GM12865 (cell line): ENCODE measurements at regions not wholly inside any gene's neighbourhood (a gene's known extent, or its start where the extent isn't known, plus 50 kb on each side); places are given as distances from the start of the nearest gene placed in this dataset.

ENCODE experiments used
- DNase-seq: peaks from one replicate; pipeline ENCODE4 v3.0.0; 2010; ENCODE audit warnings: low read depth
- H3K4me3 ChIP-seq: 2 replicates; pipeline ENCODE4 v1.5.1; 2011; ENCODE audit warnings: mild to moderate bottlenecking, low read depth, low read length, control low read depth
- CTCF ChIP-seq: IDR thresholded peaks from 2 replicates; pipeline ENCODE4 v1.5.1; 2011; ENCODE audit warnings: low read length, control low read depth, low read depth, inconsistent platforms; ENCODE audit not compliant: insufficient read depth; ENCODE audit errors: missing control alignments

- no peak for DNase-seq
- no peak overlapping the region for H3K4me3 ChIP-seq
- TF ChIP-seq CTCF, result no peak
These were observed 238.1 kb upstream of the STS start for GRCh38 chrX:6909396-6909795.

GRCh38 chrX:6906608-6907007 is 240.9 kb upstream of the STS start:
- no peak for DNase-seq
- no peak overlapping the region for H3K4me3 ChIP-seq
- no peak for TF ChIP-seq CTCF

- no peak overlapping the region for H3K4me3 ChIP-seq
- no peak for DNase-seq
- no peak for TF ChIP-seq CTCF
These were observed 243.4 kb upstream of the STS start for GRCh38 chrX:6904156-6904555.

- DNase-seq, result no peak
- no peak for TF ChIP-seq CTCF
- no peak overlapping the region for H3K4me3 ChIP-seq
These were observed 249.1 kb upstream of the STS start for GRCh38 chrX:6898371-6898770.

- TF ChIP-seq CTCF, result no peak
- no peak for DNase-seq
- no peak overlapping the region for H3K4me3 ChIP-seq
These were observed 256.1 kb upstream of the STS start for GRCh38 chrX:6891404-6891803.

GRCh38 chrX:6890544-6891261 is 256.8 kb upstream of the STS start:
- TF ChIP-seq CTCF, result no peak
- no peak for DNase-seq
- H3K4me3 ChIP-seq, result no peak overlapping the region

GRCh38 chrX:6885909-6886308 is 261.6 kb upstream of the STS start:
- H3K4me3 ChIP-seq, result no peak overlapping the region
- TF ChIP-seq CTCF, result no peak
- DNase-seq, result no peak
